NCI-H2029 (cell line): ENCODE measurements at regions not wholly inside any gene's neighbourhood (a gene's known extent, or its start where the extent isn't known, plus 50 kb on each side); places are given as distances from the start of the nearest gene placed in this dataset.

Experiments used
- DNase-seq: peaks from one replicate; lab custom pipeline; 2025; lab: John Stamatoyannopoulos, UW

GRCh38 chr4:178056996-178057395 is 614.8 kb upstream of the AGA start:
- DNase-seq = no peak

- no peak for DNase-seq
Observed at GRCh38 chr4:178063568-178063967, 621.3 kb upstream of the AGA start.

DNA sequence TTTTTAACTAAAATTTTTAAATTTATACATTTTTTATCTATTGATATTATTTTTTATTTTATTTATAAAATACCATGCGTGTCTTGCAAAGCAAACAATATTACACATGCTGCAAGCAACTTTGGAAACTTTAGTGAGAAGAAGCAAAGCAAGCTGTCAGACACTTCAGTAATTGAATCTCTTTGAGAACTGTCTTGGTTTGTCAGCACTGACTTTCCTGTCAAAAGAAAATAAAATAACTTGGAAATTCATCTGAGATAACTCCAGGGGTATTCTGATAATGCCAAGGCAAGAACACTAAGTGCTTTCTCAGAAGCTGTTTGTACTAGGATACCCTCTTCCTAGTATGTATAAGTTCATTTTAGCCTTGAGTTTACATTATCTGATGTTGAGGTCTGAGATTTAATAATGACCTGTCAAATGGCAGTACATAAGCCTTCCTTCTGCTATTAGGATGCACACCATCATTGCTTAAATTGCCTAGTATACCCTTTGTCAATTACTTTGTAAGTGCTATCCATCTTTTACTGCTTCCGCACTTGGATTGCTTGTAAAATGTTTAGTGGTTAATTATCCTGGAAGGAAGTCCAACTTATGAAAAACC is 624.2 kb upstream of the AGA start:
- no peak for DNase-seq

GRCh38 chr4:178068136-178068535 is 625.9 kb upstream of the AGA start:
- no peak for DNase-seq

- no peak for DNase-seq
Observed at GRCh38 chr4:178070163-178070562, 627.9 kb upstream of the AGA start.

GRCh38 chr4:178080312-178080711 is 638.1 kb upstream of the AGA start:
- DNase-seq = no peak

DNA sequence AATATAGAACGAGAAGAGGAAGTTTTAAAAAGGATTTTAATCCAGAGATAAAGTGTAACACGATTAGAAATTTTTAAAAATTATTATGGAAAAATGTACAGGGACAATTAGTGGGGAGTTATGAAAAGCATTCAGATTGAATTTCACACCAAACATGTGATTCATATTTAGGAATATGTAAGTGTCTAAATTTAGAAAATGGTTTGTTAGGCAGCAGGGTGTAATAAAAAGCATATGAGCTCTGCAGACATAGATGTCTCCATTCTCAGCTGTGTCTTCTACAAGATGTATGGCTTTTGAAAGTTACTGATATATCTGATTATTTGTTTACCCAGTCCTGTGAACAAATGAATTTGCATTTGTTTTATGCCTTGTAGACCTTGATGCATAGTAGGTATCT is 638.9 kb upstream of the AGA start:
- no peak for DNase-seq

GRCh38 chr4:178081896-178082295 is 639.7 kb upstream of the AGA start:
- no peak for DNase-seq

- no peak for DNase-seq
Observed at GRCh38 chr4:178082906-178083305, 640.7 kb upstream of the AGA start.

- no peak for DNase-seq
Observed at GRCh38 chr4:178083968-178084367, 641.7 kb upstream of the AGA start.

DNA sequence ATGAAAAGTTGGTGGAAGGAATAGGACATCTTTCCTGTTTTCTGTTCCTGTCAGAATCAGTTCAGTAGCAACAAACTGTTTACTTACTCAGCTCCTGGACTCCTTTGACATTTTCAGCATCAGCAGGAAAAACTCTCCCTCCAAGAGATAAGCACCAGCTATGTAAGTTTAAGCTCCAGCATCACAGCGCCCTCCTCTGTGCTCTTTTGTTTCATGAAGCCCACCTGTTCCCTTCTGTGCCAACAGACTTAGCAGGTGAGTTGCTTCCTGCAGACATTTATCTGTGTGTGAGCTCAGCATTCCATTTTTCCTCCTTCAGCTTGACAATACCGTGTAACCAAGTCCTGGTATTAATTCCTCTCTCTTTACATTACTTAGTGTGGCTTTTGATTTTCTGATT is 644.1 kb upstream of the AGA start:
- DNase-seq = no peak

DNA sequence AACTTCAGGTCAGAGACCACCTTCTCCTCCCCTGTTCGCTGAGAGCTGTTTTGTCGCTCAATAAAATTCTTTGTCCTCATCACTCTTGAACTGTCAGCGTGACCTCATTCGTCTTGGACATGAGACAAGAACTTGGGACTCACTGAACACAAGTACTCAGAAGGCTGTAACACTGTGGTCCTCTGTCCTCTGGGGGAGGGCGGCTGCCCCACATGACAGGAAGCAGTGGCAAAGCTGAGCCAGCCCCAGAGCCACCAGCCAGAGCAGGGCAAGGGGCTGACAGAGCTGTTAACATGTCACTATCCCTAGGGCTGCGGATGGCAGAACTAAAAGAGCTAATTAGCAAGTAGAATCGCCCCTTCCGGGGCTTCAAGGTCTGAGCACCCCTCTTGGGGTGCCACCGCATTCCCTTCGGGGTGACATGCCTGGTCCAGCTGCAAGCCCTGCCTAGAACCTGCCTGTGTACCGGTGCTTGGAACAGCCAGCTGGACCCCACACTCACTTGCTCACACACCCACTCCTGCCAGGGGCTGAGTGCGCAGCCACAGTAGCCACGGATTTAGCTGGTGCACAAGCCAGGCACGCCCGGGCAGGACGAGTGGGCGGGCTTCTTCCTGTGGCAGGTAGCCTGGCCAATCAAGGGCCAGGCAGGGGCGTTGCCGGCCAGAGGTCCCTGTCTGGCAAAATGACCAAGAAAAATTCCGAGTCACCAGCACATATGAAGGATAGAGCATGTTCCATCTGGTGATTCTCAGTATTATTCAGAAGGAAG is 648.6 kb upstream of the AGA start:
- no peak for DNase-seq

GRCh38 chr4:178102139-178102538 is 659.9 kb upstream of the AGA start:
- no peak for DNase-seq

DNA sequence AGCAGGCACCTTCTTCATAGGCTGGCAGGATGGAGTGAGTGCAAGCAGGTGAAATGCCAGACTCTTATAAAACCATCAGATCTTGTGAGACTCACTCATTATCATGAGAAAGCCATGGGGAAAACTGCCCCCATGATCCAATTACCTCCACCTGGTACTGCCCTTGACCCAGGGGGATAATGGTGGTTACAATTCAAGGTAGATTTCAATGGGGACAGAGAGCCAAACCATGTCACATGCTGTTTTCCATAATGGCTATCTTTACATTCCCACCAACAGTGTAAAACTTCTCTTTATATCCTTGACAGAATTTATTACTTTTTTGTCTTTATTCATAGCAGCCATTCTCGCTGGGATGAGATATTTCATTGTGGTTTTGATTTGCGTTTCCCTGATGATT is 663.0 kb upstream of the AGA start:
- no peak for DNase-seq

- DNase-seq = no peak
Observed at GRCh38 chr4:178136736-178137345, 694.6 kb upstream of the AGA start.

DNA sequence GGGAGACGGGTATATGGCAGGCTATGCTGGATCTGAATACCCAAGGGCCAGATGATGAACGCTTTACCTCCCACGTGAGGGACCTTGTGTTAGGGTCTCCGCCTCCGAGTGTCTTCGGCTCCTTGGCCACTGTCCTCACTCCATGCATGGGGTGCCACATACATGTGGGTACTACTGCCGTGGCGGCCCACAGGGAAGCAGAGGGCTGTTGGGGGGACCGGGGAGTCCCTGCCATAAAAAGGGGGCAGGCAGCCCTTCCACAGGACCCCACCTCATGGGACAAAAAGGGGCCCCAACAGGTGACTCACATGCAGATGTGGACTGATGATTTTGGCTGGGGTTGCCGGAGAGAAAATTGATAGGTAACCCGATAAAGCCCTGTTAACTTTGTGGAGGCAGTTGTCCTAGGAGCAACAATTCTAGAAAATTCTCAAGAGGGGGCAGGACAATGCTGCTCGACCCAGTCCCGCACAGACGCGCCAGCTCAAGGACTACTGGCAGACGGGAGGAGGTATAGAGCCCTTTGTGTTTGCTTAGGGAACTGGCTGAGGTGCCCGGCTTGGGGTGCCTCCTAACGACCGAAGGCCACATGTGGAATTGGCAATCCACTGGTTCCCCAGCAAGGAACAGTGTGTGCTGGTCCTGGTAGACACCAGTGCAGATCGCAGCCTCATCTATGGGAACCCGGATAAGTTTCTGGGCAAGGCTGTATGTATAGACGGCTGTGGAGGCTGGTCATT is 695.7 kb upstream of the AGA start:
- DNase-seq = no peak

GRCh38 chr4:178138491-178138890 is 696.3 kb upstream of the AGA start:
- no peak for DNase-seq

- DNase-seq = no peak
Observed at GRCh38 chr4:178140326-178140915, 698.2 kb upstream of the AGA start.

DNA sequence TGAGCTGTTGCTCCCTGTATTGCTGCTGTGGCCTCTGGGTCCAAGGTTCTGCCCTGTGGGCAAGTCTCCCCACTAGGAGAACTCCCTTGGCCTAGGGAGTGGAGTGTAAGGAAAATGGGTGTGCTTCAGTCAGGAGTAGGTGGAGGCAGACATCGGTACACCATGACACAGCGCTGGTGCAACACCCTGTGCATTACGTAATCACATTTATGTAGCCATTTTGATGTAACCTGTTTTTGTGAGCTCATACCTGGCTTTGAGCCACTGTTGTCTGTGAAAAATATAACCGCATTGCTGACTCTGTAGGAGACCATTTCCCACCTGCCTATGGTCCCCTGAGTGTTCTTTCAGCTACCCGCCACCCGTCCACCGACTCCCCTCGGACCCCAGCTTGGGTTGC is 700.5 kb upstream of the AGA start:
- DNase-seq = no peak

- no peak for DNase-seq
Observed at GRCh38 chr4:178148106-178148505, 705.9 kb upstream of the AGA start.

DNA sequence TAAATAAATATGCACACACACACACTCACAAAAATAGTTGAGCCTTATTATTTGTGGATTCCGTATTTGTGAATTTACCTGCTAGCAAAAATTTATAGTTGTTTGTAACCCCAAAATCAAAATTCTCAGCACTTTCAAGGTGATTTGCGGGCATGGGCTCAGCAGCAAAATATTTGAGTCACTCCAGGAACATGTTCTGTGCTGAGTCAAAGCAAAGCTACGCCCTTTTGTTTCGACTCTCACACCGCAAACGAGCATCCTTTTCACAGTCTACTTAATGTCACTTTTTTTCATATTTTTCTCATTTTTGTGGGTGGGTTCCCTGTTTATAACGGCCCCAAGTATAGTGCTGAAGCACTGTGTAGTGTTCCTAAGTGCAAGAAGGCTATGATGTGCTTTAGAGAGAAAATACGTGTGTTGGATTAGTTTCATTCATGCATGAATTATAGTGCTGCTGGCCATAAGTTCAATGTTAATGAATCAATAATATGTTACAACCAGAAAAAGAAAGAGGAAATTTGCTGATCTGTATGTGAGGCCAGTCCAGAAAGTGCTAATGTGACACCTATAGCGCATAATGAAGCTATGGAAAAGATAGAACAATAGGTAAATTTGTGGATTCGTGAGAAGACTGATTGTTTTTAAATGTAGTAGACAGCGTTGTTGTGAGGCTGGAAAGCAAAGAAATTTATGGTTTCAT is 723.2 kb upstream of the AGA start:
- DNase-seq = no peak

DNA sequence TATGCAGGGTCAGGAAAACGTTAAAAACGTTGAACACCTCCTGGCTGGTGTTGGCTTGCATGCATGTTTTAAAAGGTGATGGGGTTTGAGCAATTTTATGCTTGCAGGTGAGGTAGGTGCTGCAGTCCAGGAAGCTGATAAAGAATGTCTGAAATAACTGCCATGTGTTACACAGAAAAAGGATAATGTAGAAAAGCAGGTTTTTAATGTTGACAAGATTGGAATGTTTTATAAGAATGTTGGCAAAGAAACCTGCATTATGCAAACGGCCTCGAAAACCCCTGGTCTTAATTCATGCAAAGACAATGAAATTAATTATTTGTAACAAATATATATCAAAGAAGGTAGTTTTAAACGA is 723.7 kb upstream of the AGA start:
- DNase-seq = no peak
